GM18868 (cell line): ENCODE measurements at regions not wholly inside any gene's neighbourhood (a gene's known extent, or its start where the extent isn't known, plus 50 kb on each side); places are given as distances from the start of the nearest gene placed in this dataset.

Experiments used
- ATAC-seq: cut with Tn5 transposase; IDR thresholded peaks from one replicate; pipeline ENCODE4 v1.9.1; 2021; ENCODE audit warnings: mild to moderate bottlenecking, moderate library complexity; ENCODE audit not compliant: unreplicated experiment

DNA sequence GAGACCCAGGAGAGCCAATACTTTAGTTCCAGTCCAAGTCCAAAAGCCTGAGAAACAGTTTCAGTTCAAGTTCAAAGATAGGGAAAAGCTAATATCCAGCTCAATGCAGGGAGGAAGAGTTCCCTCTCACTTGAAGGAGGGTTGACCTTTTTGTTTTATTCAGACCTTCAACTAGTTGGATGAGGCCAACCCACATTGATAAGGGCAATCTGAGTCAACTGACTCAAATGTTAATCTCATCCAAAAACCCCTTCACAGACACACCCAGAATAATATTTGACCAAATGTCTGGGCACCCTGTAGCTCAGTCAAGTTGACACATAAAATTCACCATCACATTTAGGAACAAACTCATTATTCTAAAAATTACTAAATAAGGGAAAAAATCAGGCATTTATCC, 246.8 kb downstream of the METTL4 start:
- ATAC-seq: no peak

DNA sequence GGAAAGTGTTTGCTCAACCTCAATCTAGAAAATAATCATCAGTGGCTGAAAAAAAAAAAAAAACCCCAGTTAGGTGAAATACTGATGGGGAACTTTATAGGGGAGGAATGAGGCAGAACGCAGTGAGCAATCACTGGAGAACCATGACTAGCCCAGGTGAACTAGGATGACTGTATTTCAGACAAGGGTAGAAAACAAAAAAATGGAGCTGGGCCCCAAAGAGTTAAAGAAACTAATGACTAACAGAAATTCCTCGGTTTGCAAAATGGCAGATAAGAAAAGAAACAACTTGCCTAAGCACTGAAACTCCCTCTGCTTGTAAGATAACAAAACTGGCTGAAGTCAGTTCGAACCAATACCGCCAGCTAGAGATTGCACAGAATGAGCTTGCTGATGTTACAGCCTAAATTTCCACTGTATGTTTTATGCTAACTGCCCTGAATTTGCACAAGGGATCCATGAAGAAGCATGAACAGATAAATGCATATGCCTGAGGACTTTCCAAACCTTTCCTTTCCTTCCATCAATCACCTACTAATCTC, 245.9 kb downstream of the METTL4 start:
- ATAC-seq: no peak

DNA sequence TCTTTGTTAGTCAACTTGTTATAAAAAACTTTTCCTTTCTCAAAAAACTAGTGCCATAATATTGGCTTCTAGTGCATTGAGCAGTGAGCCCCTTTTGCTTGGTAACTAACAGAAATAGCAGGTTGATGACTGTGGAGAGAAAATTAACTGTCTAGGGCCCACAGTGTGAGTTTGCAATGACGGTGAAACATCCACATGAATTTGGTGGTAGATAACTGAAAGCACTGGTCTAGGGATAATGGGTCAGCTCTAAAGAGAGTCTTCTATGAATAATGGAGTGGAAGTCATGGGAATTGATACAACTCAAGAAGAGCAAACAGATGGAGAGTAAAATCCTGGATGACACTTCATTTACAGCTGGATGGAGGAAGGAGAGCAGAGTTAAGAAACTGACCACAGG, 245.4 kb downstream of the METTL4 start:
- no peak for ATAC-seq

DNA sequence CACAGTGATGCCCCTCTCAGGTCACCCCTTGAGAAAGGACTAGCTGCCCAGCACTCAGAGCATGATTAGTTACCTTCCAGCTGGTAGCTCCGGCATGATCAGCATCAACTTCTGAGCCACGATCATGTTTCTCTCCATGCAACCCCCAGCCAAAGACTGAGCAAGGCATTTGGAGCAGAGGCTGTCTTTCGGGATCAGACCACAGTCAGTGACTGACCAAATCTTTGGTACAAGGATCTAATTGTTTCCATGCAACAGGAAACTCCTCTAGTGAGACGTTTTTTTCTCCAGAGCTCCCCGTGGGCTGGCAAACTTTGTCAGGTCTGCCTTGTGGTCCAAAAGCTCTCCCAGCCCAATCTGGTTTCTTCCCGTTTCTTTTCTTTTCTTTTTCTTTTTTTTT, 244.3 kb downstream of the METTL4 start:
- no peak for ATAC-seq

DNA sequence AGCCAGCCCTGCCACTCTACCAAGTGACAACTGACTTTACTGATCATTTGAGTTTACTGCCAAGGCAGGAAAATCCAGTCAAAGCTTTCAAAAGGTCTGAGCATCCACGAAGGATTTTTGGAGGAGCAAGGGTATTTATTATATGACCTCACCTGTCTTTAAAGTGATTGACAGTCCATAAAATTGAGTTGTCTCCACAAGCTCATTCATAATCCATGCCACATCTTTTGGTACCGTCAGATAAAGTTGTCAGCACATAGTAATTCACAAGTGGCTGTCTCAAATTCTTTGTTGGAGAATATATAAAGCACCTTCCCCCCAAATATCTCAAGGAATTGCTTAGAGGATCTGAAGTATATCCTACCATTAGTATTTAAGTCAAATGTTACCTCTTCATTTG, 240.5 kb downstream of the METTL4 start:
- no peak for ATAC-seq

DNA sequence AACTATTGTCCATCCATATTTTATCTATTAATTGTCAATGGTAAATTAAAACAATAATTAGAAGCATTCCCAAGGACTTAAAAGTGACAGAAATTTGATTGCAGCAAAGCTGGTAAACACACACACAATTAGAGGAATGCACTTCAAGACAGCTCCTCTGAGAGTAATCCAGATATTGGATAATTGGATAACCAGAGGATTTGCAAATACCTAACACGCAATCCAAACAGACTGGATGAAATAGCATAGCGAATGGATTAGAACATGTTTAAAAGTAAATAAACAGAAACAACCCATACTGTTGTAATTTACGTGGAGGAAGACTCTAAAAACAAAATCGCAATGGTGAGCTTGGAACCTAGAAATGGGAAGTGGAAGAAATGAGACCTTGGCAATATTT, 239.8 kb downstream of the METTL4 start:
- ATAC-seq: no peak

DNA sequence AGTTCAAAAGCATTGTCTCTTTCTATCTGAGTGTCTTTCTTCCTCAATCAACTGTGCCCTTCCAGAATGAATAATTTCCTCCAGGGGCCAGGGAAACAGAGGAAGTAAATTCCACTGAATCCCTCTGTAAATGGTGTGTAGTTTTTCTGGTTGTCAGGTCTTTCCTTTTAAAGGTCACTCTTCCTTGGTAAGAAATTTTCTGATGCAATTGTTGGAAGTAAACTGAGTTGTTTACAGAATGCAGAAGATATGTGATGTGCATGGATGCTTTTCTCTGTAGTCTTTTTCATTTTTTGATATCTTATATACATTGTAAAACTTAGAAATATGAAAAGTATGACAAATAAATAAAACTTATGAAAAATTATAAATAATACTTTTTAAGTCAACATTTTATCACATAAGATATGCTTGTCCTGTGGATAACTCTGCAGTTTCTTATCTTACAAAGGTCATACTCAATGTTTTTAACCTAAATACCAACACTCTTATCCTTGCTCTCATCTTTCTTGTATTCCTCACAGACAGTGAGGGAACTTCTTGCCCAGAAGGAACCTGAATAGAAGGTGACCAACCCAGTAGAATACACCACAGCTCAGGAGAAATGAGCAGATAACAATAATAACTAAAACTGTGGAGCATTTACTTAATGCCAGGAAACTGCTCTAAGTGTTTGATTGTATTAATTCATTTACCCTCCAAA, 234.5 kb downstream of the METTL4 start:
- ATAC-seq: no peak

DNA sequence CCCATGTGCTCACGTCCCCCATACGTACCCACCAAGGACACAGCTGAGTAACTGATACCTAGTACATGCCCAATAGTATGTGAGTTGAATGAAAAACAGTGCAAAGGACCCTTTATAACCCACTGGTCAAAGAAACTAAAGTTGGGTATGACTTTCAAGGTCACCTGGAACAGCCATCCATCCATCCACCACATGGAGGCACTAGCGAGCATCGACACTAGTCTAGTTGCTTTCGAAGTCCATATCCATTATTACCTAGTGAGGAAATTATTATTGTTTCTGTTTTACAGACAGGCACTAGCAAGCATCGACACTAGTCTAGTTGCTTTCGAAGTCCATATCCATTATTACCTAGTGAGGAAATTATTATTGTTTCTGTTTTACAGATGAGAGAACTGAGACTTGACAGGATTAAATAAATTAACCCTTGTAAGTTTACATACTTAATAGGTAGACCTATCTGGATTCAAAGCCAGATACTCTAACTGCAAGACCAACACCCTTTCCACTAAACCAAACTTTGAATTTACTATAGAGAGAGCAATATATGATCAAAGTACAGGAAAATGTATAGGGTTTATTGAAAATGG, 233.7 kb downstream of the METTL4 start:
- ATAC-seq: peak; percentile 95

DNA sequence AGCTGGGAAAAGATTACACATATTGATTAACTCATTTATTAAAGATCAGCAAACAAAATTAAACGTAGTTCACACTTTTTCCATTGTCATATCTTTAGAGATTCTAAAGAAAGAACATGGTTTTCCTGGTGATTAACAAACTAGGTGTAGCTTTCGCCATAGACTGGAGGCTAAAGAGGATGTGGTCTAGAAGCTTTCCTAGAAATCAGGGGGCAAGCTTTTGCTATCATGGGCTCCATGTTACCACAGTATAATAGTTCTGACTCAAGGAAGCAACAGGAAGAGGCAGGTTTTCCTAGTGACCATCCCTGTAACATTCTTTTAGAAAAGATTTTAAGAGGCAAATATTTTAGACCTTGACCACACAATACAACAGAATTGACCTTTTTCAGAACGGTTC, 232.7 kb downstream of the METTL4 start:
- ATAC-seq: no peak

DNA sequence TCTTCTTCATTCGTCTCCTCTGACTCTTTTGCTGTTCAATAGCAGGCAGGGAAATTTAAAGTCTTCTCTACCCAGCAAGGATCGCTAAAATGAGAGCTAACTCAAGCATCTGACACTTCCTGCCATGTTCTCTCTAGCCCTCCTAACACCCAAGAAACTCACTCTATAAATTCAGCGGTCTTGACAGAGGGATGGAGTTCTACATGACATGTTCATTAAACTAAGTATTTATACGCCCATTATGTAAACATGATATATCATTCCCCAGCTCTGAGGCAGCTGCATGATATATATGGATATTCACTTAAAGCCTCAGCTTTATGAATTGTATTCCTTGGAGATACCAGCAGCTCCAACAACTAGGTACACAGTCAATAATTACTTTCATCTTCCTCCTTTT, 231.0 kb downstream of the METTL4 start:
- no peak for ATAC-seq

DNA sequence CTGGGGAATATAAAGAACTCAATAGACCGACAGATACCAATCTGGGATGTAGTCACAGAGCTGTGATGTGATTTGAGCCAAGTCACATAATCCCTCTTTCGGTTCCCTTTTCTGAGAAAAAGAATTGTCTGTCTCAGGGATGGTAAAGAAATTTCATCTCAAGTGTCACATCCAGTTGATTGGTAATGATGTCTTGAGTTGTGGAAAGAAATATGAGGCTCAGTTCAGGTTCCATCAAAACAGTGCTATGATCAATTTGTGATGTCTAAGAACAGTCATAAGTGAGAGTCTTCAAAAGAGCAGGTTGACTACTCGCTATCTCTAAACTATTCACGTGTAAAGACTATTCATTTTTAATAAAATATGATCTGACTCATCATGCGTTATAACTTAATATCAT, 223.3 kb downstream of the METTL4 start:
- no peak for ATAC-seq

DNA sequence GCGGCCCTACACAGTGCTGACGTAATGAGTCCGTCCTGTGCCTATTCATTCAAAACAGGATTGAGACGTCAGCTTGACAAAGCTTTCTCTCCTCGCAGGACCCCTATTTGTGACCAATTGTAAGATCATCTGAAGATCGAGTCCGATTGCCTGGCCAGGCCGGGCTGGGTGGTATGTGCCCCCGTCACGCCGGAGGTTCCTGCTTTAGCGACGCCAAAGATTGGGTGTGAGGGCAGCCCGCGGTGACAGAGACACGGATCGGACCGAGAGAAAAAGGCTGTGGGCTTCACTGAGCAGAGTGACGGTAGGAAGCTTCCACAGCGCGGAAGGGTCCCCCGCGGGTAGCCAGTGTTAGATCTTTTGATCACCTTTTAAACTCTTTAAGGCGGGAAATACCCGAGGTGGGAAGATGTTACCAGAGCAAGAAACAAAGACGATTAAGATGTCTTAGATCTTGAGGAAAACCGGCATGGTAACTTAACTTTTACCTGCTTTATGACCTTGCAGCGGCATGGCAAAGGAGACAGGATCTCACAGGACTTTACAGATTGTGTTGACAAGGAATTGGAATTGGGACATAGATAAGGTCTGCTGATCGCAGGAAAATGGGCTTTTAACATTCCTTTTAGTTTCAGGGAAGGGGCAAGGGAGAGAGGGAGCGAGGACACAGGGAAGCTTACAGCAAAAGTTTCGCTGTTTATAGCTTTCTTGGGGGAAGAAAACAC, 220.0 kb downstream of the METTL4 start:
- no peak for ATAC-seq

DNA sequence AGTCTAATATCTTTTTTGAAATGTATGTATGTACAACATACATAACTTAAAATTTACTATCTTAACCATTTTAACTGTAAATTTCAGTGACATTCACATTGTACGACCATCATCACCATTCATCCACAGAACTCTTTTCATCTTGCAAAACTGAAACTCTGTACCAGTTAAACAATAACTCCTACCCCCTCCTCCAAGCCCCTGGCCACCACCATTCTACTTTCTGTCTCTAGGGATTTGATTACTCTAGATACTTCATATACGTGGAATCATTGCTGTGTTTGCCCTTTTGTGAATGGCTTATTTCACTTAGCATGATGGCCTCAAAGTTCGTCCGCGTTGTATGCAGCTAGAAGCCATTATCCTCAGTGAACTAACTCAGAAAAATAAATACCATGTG, 217.0 kb downstream of the METTL4 start:
- no peak for ATAC-seq

DNA sequence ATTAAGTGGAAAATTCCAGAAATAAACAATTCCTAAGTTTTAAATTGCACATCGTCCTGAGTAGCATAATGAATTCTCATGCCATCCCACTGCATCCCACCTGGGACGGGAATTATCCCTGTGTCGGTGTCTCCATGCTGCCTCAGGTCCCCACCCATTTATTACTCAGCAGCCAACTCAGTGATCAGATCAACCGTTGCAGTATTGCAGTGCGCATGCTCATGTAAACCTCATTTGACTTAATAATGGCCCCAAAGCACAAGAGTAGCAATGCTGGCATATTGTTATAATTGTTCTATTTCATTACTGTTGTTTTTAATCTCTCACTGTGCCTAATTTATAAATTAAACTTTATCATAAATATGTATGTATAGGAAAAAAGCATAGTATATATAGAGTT, 214.4 kb downstream of the METTL4 start:
- no peak for ATAC-seq

DNA sequence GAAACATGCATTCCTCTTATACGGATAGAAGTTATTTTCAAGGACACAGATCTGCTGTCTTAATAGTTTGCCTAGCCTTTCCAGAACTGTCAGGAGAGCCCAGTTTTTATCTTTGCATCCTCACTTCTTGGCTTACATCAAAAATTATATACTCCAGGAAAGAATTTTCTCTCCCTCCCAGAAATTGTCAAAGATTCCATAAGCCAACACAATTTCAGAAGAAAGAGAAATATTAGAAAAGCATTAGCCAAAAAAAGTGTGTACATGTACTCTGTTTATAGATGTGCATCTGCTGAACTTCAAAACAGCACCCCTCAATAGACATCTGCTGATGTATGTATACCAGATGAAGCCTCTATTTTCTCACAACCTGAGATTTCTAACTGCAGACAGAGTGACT, 210.4 kb downstream of the METTL4 start:
- no peak for ATAC-seq

DNA sequence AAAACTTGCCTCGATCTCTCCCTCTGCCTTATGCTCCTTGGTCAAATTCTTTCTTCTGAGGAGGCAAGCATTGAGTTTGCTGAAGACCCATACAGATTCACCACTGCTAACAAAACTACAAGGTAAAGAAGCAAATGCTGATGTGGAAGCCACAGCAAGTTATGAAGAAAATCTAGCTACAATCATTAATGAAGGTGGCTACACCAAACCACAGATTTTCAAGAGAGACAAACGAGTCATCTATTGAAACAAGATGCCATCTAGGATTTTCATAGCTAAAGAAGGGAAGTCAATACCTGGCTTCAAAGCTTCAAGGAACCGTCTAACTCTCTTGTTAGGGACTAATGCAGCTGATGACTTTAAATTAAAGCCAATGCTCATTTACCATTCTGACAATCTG, 203.2 kb downstream of the METTL4 start:
- ATAC-seq: no peak

DNA sequence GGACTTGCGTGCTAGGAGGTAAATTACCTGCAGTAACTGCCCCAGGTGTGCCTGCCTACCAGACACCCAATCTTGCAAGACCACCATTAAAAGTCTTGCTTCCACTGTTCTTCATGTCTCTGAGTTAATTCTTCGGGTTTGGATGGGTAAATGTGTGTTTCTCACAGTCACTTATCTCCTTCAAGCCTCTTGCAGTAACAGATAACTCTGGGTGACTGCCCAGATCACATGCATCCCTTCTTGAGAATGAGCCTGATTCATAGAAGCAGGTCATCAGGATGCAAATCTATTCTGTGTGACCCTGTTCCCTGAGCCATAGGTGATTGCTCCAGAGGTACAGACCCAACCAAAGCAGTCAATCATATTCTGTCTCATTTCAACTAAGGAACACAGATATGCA, 194.6 kb downstream of the METTL4 start:
- no peak for ATAC-seq

DNA sequence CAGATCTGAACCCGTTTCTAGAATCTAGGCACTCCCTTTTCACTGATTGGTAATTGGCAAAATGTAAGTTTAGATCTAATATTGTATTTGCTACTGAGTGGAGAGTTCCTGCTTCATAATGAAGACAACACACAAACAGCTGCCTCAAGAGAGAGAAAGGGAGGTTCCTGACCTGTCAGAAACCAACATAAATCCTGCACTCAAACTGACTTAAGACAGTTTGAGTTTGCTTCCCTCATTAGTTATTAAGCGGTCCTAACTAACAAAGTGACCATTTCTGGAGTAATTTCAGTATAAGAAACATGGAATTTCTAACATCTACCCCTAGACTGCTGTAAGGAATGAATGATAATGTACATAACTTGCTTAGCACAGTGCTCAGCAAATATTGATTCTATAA, 191.2 kb downstream of the METTL4 start:
- ATAC-seq: no peak

DNA sequence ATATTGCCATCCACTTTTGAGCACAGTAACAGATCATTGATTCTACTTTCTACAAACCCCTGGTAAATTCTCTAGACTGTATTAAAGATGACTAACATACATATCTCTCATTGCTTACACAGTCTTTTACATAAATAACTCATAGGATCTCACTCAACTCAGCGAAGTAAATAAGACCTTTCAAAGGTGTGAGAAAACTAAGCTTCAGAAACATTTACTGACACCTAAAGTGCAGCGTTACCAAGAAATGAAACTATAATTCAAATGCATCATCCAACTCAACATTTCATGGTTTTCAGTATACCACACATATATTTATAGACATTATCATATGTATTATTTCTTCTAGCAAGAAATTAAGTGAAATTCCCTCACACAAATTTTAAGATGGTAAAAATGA, 189.8 kb downstream of the METTL4 start:
- ATAC-seq: no peak

DNA sequence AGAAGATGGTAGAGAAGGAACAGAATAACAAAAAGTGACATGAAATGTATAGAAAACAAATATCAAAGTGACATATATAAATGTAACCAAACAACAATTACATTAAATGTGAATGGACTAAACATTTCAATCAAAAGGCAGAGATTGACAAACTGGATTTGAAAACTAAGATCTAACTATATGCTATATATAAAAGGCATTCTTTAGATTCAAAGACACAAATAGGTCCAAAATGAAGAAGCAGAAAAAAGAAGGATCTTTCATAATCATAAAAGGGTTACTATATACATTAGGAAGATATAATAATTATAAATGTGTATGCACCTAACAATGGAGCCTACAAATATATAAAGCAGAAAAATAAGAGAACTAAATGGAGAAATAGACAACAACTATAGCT, 183.7 kb downstream of the METTL4 start:
- no peak for ATAC-seq

DNA sequence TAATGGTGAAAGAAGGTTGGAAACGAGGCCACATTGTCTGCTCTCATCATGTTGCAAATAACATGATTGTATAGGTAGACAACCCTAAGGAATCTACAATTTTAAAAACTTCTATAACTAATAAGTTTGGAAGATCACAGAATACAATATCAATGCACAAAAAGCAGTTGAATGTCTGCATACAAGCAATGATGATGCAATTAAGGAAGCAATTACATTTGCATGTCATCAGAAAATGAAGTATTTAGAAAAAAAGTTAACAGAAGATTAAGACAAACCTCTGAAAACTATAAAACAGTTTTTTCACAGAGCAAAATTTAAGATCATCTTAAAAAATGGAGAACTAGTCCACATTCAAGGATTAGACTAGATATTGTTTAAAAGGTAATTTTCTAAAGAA, 181.1 kb downstream of the METTL4 start:
- ATAC-seq: no peak

DNA sequence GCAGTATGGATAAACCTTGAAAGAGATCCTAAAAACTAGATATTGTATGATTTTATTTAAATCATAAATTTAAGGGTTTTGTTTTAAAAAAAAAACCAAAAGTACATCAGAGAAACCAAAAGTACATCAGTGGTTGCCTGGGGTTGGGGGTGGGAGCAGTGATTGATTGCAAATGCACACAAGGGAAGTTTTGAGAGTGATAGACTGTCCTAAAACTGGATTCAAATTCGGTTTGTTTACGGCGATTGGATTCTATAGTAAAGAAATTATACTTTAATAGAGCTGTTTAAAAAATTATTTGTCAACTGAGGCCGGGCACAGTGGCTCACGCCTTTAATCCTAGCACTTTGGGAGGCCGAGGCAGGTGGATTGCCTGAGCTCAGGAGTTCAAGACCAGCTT, 179.8 kb downstream of the METTL4 start:
- no peak for ATAC-seq
